Tibial artery (tissue), 4 donors: ENCODE measurements at regions not wholly inside any gene's neighbourhood (a gene's known extent, or its start where the extent isn't known, plus 50 kb on each side); places are given as distances from the start of the nearest gene placed in this dataset.
"Not testable (repeated sequence)": the region's sequence is repeated elsewhere in the genome, so short reads cannot be mapped to it uniquely, and the experiment has no call there.

Source experiments
- DNase-seq, 2 donors: peaks; one replicate each; pipeline ENCODE4 v3.0.0-alpha.2; 2019
- H3K27ac ChIP-seq, 2 donors: fragments of 200-600 bp; sonication (generic) in 1 of 2; 1 replicate in 1 of 2; 2 replicates in 1 of 2; pipeline ENCODE4 v1.5.1; 2018 to 2019; ENCODE audit warnings: mild to moderate bottlenecking in 1 of 2
- H3K27me3 ChIP-seq, 2 donors: fragments of 200-600 bp; sonication (generic) in 1 of 2; one replicate each; pipeline versions ENCODE4 v1.5.1 to v1.6.0; 2016 to 2019
- H3K36me3 ChIP-seq, 3 donors: fragments of 200-600 bp; sonication (generic) in 2 of 3; one replicate each; pipeline ENCODE4 v1.5.1; 2016 to 2019; ENCODE audit warnings: mild to moderate bottlenecking in 2 of 3
- H3K4me1 ChIP-seq, 4 donors: fragments of 200-600 bp; sonication (generic) in 2 of 4; 1 replicate in 3 of 4; 2 replicates in 1 of 4; pipeline ENCODE4 v1.5.1; 2016 to 2019
- H3K4me3 ChIP-seq, 2 donors: fragments of 200-600 bp; sonication (generic) in 1 of 2; 1 replicate in 1 of 2; 2 replicates in 1 of 2; pipeline ENCODE4 v1.5.1; 2018 to 2019; ENCODE audit warnings: mild to moderate bottlenecking in 2 of 2
- H3K9me3 ChIP-seq, 3 donors: fragments of 200-600 bp; sonication (generic) in 1 of 3; one replicate each; pipeline ENCODE4 v1.5.1; 2016 to 2019
- CTCF ChIP-seq, 2 experiments: fragments of 200-600 bp in 1 of 2; fragments of 450-650 bp in 1 of 2; IDR thresholded peaks; one replicate each; pipeline ENCODE4 v1.5.1; 2017 to 2019; ENCODE audit warnings: antibody characterized with exemption in 2 of 2, mild to moderate bottlenecking in 1 of 2, moderate library complexity in 1 of 2
- intact Hi-C: fragments of 100-400 bp; cut with DNase I; formaldehyde crosslinking; loops from one replicate; pipeline ENCODE4 v1.15.0; 2023; ENCODE audit warnings: low total_unique reads

- H3K4me1 ChIP-seq: no peaks in the 10 kb centered on the region
- no peaks in the 10 kb centered on the region for H3K36me3 ChIP-seq
- no peaks in the 10 kb centered on the region for H3K9me3 ChIP-seq
- intact Hi-C loops: no loop called here
- DNase-seq: no peak
- H3K27ac ChIP-seq: no peak overlapping the region
- H3K4me3 ChIP-seq: no peak overlapping the region
- no peaks in the 10 kb centered on the region for H3K27me3 ChIP-seq
- no peak for TF ChIP-seq CTCF (IDR thresholded peaks at IDR 0.05)
Observed at GRCh38 chr1:157348538-157349480, 203.5 kb downstream of the FCRL5 start.

DNA sequence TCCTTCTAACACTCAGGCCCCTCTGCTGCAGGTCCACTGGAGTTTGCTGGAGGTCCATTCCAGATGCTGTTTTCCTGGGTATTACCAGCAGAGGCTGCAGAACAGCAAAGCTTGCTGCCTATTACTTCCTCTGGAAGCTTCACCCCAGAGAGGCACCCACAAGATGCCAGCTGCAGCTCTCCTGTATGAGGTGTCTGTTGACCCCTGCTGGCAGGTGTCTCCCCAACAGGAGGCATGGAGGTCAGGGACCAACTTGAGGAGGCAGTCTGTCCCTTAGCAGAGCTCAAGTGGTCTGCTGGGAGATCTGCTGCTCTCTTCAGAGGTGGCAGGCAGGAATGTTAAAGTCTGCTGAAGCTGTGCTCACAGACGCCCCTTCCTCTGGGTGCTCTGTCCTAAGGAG lies 204.8 kb downstream of the FCRL5 start:
- no peaks in the 10 kb centered on the region for H3K4me1 ChIP-seq
- intact Hi-C loops: no loop called here
- TF ChIP-seq CTCF (IDR thresholded peaks at IDR 0.05): no peak
- H3K9me3 ChIP-seq: no peaks in the 10 kb centered on the region
- no peak for DNase-seq
- H3K27me3 ChIP-seq: no peaks in the 10 kb centered on the region
- H3K4me3 ChIP-seq: no peak overlapping the region
- no peak overlapping the region for H3K27ac ChIP-seq
- no peaks in the 10 kb centered on the region for H3K36me3 ChIP-seq

DNA sequence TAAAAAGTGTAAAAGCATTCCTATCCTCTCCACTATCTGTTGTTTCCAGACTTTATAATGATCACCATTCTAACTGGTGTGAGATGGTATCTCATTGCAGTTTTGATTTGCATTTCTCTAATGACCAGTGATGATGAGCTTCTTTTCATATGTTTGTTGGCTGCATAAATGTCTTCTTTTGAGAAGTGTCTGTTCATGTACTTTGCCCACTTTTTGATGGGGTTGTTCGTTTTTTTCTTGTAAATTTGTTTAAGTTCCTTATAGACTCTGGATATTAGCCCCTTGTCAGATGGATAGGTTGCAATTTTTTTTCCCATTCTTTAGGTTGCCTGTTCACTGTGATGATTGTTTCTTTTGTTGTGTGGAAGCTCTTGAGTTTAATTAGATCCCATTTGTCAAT lies 199.6 kb upstream of the ETV3 start:
- H3K27ac ChIP-seq, H3K4me1 ChIP-seq, DNase-seq, H3K4me3 ChIP-seq, H3K27me3 ChIP-seq, H3K36me3 ChIP-seq, intact Hi-C loops, H3K9me3 ChIP-seq: not testable (repeated sequence)

DNA sequence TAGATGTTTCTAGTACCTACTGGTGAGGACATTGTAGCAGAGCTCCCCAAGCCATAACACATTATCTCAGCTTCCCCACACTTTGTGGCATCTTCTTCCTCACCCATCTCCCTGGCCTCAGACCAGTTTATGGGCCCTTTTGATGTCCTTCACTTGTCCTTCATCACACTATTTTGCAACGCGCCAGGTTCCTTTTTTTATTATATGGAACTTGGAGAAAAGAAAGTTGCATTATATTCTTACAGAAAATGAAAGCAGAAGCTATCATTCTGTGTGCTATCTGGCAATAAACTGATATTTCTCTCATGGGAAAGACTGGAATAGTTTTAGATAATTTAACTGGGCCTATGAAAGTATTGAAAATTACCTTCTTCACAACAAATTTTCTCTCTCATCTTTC lies 196.9 kb upstream of the ETV3 start:
- Histone ChIP-seq H3K27ac (no peak overlapping the region), H3K36me3 (no peaks in the 10 kb centered on the region), H3K4me3 (no peak overlapping the region), H3K9me3 (no peaks in the 10 kb centered on the region), H3K4me1 (no peaks in the 10 kb centered on the region), H3K27me3 (no peaks in the 10 kb centered on the region)
- TF ChIP-seq CTCF (IDR thresholded peaks at IDR 0.05): no peak
- intact Hi-C loops: no loop called here
- no peak for DNase-seq

DNA sequence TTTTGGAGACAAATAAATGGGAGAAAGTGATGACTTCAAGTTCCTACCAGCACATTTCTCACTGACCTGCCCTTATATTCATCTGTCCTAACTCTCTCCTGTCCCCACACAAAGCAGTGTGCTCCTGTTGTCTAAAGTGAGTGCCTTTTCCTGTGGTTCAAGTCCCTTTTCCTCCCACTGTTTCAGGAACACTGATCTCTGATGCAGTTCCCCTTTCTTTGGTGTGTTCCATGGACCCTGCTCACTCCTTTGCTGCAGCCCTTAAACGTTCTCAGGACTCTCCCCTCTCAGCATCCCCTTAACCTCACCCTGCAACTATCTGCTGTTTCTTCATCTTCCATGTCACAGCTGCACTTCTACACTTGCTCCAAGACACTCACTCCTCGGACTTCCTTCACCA lies 195.8 kb upstream of the ETV3 start:
- H3K4me1 ChIP-seq: no peaks in the 10 kb centered on the region
- TF ChIP-seq CTCF (IDR thresholded peaks at IDR 0.05): no peak
- no peaks in the 10 kb centered on the region for H3K27me3 ChIP-seq
- no peaks in the 10 kb centered on the region for H3K36me3 ChIP-seq
- H3K4me3 ChIP-seq: no peak overlapping the region
- no peak for DNase-seq
- H3K27ac ChIP-seq: no peak overlapping the region
- intact Hi-C loops: no loop called here
- no peaks in the 10 kb centered on the region for H3K9me3 ChIP-seq

DNA sequence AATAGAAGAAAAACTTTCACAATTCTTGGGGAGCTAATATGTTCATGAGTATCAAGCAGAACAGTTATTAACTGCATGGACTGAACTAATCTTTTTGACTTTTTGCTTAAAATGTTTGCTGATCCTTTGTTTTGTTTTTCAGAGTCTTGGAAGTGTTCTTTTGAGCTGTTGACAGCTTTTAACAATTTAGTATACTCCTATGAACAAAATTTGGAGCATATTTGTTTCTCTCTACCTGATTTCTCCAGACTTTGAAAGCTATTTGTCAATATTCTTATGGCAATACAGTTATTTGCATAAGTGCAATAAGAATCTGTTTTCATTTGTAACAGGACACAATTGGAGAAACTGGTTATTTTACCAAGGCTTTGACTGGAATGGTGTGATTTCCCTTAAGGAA lies 192.0 kb upstream of the ETV3 start:
- intact Hi-C loops, H3K4me3 ChIP-seq: not testable (repeated sequence)

DNA sequence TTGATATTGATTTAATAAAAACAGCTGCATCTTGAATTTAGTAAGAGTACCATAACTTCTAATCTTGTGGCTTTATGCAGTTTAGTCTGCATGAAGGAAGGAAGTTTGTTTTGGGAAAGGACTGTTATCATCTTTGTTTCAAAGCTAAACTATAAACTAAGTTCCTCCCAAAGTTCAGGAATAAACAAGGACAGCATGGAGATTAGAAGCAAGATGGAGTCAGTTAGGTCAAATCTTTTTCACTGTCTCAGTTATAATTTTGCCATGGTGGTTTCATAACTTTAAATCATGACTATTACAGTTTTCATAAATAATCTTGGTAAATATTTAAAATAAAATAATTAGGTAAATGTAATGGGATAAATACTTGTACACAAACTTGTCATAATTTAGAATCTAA lies 189.9 kb upstream of the ETV3 start:
- DNase-seq, H3K9me3 ChIP-seq, intact Hi-C loops, H3K4me3 ChIP-seq, H3K27me3 ChIP-seq, H3K4me1 ChIP-seq, H3K36me3 ChIP-seq, H3K27ac ChIP-seq: not testable (repeated sequence)

More for the DNA sequence above, 192.0 kb upstream of the ETV3 start:
- not testable (repeated sequence) for DNase-seq, H3K9me3 ChIP-seq, H3K27me3 ChIP-seq, H3K4me1 ChIP-seq, H3K27ac ChIP-seq, H3K36me3 ChIP-seq
